DOHH2 (cell line): ENCODE measurements at regions not wholly inside any gene's neighbourhood (a gene's known extent, or its start where the extent isn't known, plus 50 kb on each side); places are given as distances from the start of the nearest gene placed in this dataset.

Source experiments
- H3F3A ChIP-seq: fragments of 200-600 bp; sonication (generic), shearing (Covaris generic); 2 replicates; pipeline ENCODE4 v1.6.0; 2016; ENCODE audit warnings: antibody characterized with exemption, mild to moderate bottlenecking; ENCODE audit not compliant: control insufficient read depth, insufficient read depth
- H3K27ac ChIP-seq: fragments of 200-600 bp; sonication (generic); 2 replicates; pipeline ENCODE4 v1.5.1; 2014; ENCODE audit warnings: low read depth, mild to moderate bottlenecking, low read length, moderate library complexity
- H3K27me3 ChIP-seq: fragments of 200-600 bp; sonication (generic); 2 replicates; pipeline ENCODE4 v1.6.1; 2014; ENCODE audit warnings: mild to moderate bottlenecking, low read length, mixed read lengths; ENCODE audit not compliant: control insufficient read depth
- H3K36me3 ChIP-seq: fragments of 200-600 bp; sonication (generic); 2 replicates; pipeline ENCODE4 v1.6.1; 2014; ENCODE audit warnings: mild to moderate bottlenecking, low read length, moderate library complexity, mixed read lengths; ENCODE audit not compliant: control insufficient read depth
- H3K4me1 ChIP-seq: fragments of 200-600 bp; sonication (generic); 2 replicates; pipeline ENCODE4 v1.6.1; 2014; ENCODE audit warnings: mild to moderate bottlenecking, low read length, mixed read lengths; ENCODE audit not compliant: control insufficient read depth
- H3K4me2 ChIP-seq: fragments of 200-600 bp; sonication (generic); 2 replicates; pipeline ENCODE4 v1.6.0; 2014; ENCODE audit warnings: mild to moderate bottlenecking, low read length, moderate library complexity
- H3K4me3 ChIP-seq: fragments of 200-600 bp; sonication (generic); 2 replicates; pipeline ENCODE4 v1.5.1; 2014; ENCODE audit warnings: mild to moderate bottlenecking, low read length, mixed read lengths
- H3K79me2 ChIP-seq: fragments of 200-600 bp; sonication (generic); 2 replicates; pipeline ENCODE4 v1.6.1; 2014; ENCODE audit warnings: mild to moderate bottlenecking, low read length, mixed read lengths; ENCODE audit not compliant: control insufficient read depth
- H3K9me2 ChIP-seq: fragments of 200-600 bp; sonication (generic); replicated peaks from 2 replicates; pipeline ENCODE4 v1.6.1; 2014; ENCODE audit warnings: mild to moderate bottlenecking, low read length, mixed read lengths; ENCODE audit not compliant: control insufficient read depth
- H3K9me3 ChIP-seq: fragments of 200-600 bp; sonication (generic); 2 replicates; pipeline ENCODE4 v1.6.1; 2014; ENCODE audit warnings: antibody characterized with exemption, low read length, mixed read lengths; ENCODE audit not compliant: control insufficient read depth, insufficient read depth
- H4K20me1 ChIP-seq: fragments of 200-600 bp; sonication (generic); 2 replicates; pipeline ENCODE4 v1.6.0; 2014; ENCODE audit warnings: low read depth, mild to moderate bottlenecking, antibody characterized with exemption, low read length, moderate library complexity; ENCODE audit not compliant: control insufficient read depth, insufficient read depth
- CTCF ChIP-seq: fragments of 200-600 bp; sonication (generic); IDR thresholded peaks from one replicate; pipeline ENCODE4 v1.5.1; 2014; ENCODE audit warnings: antibody characterized with exemption, mild to moderate bottlenecking, low read depth, low read length; ENCODE audit not compliant: poor library complexity, severe bottlenecking
- EZH2phosphoT487 ChIP-seq: fragments of 200-600 bp; sonication (generic); IDR thresholded peaks from 2 replicates; pipeline ENCODE4 v1.6.1; 2017; ENCODE audit warnings: borderline replicate concordance, mild to moderate bottlenecking, antibody characterized with exemption, low read length, moderate library complexity, mixed read lengths

DNA sequence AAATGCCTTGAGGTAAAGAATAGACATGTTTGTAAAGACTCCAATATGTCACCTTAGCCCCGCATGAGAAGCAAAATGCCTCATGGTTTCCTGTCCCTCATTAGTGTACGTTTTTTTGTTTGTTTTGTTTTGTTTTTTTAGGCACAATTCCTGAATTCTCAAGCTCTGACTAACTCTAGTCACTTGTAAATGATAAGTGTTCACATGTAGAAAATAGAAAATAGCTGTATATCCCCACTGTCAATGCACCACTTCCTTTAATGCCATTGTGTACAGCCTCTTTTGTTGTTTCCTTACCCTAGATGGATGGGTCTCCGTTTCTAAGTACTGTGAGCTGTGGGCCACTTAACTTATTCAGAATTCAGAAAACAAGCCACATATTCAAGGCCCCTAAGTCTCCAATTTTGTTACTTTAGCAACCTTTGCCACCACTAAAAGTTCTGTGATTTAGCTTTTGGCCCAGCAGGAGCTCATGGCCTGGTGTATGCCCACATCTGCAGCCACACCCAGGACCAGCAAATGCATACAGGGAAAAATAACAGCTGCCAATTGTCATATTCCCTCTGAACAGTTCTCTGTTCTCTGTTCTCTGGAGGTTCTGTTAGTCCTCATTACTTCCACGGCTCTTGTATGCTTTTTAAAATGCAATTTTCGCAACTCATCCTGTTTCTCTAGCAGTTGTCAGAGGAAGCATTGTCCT lies 655.5 kb downstream of the GBE1 start:
- no peak overlapping the region for H3K4me3 ChIP-seq
- H3K9me2 ChIP-seq = no peaks in the 10 kb centered on the region
- H3K36me3 ChIP-seq = no peaks in the 10 kb centered on the region
- no peaks in the 10 kb centered on the region for H4K20me1 ChIP-seq
- no peaks in the 10 kb centered on the region for H3K27me3 ChIP-seq
- no peaks in the 10 kb centered on the region for H3K79me2 ChIP-seq
- no peaks in the 10 kb centered on the region for H3K4me1 ChIP-seq
- no peak overlapping the region for H3K4me2 ChIP-seq
- no peaks in the 10 kb centered on the region for H3K9me3 ChIP-seq
- no peak overlapping the region for H3K27ac ChIP-seq
- H3F3A ChIP-seq = no peaks in the 10 kb centered on the region
- TF ChIP-seq CTCF (no peak), EZH2phosphoT487 (no peak)

DNA sequence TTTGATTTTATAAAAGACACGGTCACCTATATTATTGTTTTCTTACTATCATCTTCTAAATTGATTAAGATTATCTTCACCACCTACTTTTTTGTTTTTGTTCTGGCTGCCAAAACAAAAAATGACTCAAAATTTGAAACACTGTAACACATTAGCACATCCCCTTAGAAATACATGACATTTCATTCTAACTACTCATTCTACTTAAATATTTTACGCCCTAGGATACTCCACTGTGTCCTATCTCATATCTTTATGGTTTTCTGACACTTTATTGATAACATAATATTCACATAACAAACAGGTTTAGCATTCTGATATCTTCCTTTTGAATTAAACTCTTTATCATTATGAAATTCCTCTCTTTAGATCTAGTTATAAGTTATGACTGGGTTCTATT lies 656.2 kb downstream of the GBE1 start:
- no peaks in the 10 kb centered on the region for H3K79me2 ChIP-seq
- no peaks in the 10 kb centered on the region for H3K36me3 ChIP-seq
- no peaks in the 10 kb centered on the region for H3K9me2 ChIP-seq
- H3K4me1 ChIP-seq = no peaks in the 10 kb centered on the region
- H4K20me1 ChIP-seq = no peaks in the 10 kb centered on the region
- no peaks in the 10 kb centered on the region for H3K9me3 ChIP-seq
- H3K4me3 ChIP-seq = no peak overlapping the region
- H3K27me3 ChIP-seq = no peaks in the 10 kb centered on the region
- TF ChIP-seq CTCF (no peak), EZH2phosphoT487 (no peak)
- H3K27ac ChIP-seq = no peak overlapping the region
- no peak overlapping the region for H3K4me2 ChIP-seq
- H3F3A ChIP-seq = no peaks in the 10 kb centered on the region

- TF ChIP-seq CTCF (no peak), EZH2phosphoT487 (no peak)
- Histone ChIP-seq H3K79me2 (no peaks in the 10 kb centered on the region), H3K4me1 (no peaks in the 10 kb centered on the region), H3K27ac (no peak overlapping the region), H3K36me3 (no peaks in the 10 kb centered on the region), H3K4me2 (no peak overlapping the region), H3K4me3 (no peak overlapping the region), H3K9me2 (no peaks in the 10 kb centered on the region), H3F3A (no peaks in the 10 kb centered on the region), H3K27me3 (no peaks in the 10 kb centered on the region), H4K20me1 (no peaks in the 10 kb centered on the region), H3K9me3 (no peaks in the 10 kb centered on the region)
These were observed 663.6 kb downstream of the GBE1 start for GRCh38 chr3:81097889-81098288.
